DND-41 (cell line): ENCODE measurements at regions not wholly inside any gene's neighbourhood (a gene's known extent, or its start where the extent isn't known, plus 50 kb on each side); places are given as distances from the start of the nearest gene placed in this dataset.
A peak's percentile ranks its signal among the peaks of the same experiment; 100 is the strongest.

Experiments used
- ATAC-seq: fragments of 200-7000 bp; cut with Tn5 transposase; 3 replicates; pipeline ENCODE4 v1.9.1; 2021; ENCODE audit warnings: low read depth; ENCODE audit not compliant: insufficient read depth
- DNase-seq: peaks from one replicate; pipeline ENCODE4 v3.0.0-alpha.2; 2020
- H2AFZ ChIP-seq: 2 replicates; pipeline ENCODE4 v1.6.0; 2012; ENCODE audit warnings: low read depth, low read length
- H3K27ac ChIP-seq: 2 replicates; pipeline ENCODE4 v1.5.1; 2012; ENCODE audit warnings: low read length, inconsistent platforms
- H3K27me3 ChIP-seq: fragments of 200-600 bp; sonication (generic); 2 replicates; pipeline ENCODE4 v1.6.0; 2012; ENCODE audit warnings: low read length, mild to moderate bottlenecking, inconsistent platforms; ENCODE audit not compliant: insufficient read depth, poor library complexity
- H3K36me3 ChIP-seq: 2 replicates; pipeline ENCODE4 v1.5.1; 2012; ENCODE audit warnings: low read length, inconsistent platforms; ENCODE audit not compliant: insufficient read depth
- H3K4me1 ChIP-seq: 2 replicates; pipeline ENCODE4 v1.5.1; 2012; ENCODE audit warnings: mild to moderate bottlenecking, low read length; ENCODE audit not compliant: insufficient read depth
- H3K4me2 ChIP-seq: 2 replicates; pipeline ENCODE4 v1.6.0; 2012; ENCODE audit warnings: mild to moderate bottlenecking, moderate library complexity, low read length, inconsistent platforms; ENCODE audit not compliant: insufficient read depth
- H3K4me3 ChIP-seq, 2 experiments: fragments of 200-600 bp in 1 of 2; shearing (Covaris generic) in 1 of 2; 2 replicates each; pipeline ENCODE4 v1.5.1; 2012 to 2016; ENCODE audit warnings: inconsistent platforms in 2 of 2, low read length in 2 of 2, mild to moderate bottlenecking in 2 of 2, low read depth in 1 of 2, moderate library complexity in 1 of 2
- H3K79me2 ChIP-seq: 2 replicates; pipeline ENCODE4 v1.6.0; 2012; ENCODE audit warnings: low read length, inconsistent platforms; ENCODE audit not compliant: insufficient read depth
- H3K9ac ChIP-seq: 2 replicates; pipeline ENCODE4 v1.6.0; 2012; ENCODE audit warnings: low read depth, mild to moderate bottlenecking, inconsistent platforms, low read length, moderate library complexity
- H3K9me3 ChIP-seq: 2 replicates; pipeline ENCODE4 v1.5.1; 2012; ENCODE audit warnings: low read length, moderate library complexity, mild to moderate bottlenecking, inconsistent platforms; ENCODE audit not compliant: insufficient read depth, severe bottlenecking
- H4K20me1 ChIP-seq: 2 replicates; pipeline ENCODE4 v1.6.0; 2012; ENCODE audit warnings: low read length; ENCODE audit not compliant: insufficient read depth
- EZH2 ChIP-seq: IDR thresholded peaks from 3 replicates; pipeline ENCODE4 v1.6.1; 2012; ENCODE audit warnings: borderline replicate concordance, low read depth, mild to moderate bottlenecking, moderate library complexity, low read length, inconsistent platforms; ENCODE audit not compliant: severe bottlenecking
- TF ChIP-seq, protein P1 (sequence below): IDR thresholded peaks from 2 replicates; pipeline ENCODE4 v1.5.1; 2012; ENCODE audit warnings: borderline replicate concordance, low read length, moderate library complexity, mild to moderate bottlenecking; ENCODE audit not compliant: poor library complexity, severe bottlenecking; ENCODE audit errors: extremely low read depth

DNA sequence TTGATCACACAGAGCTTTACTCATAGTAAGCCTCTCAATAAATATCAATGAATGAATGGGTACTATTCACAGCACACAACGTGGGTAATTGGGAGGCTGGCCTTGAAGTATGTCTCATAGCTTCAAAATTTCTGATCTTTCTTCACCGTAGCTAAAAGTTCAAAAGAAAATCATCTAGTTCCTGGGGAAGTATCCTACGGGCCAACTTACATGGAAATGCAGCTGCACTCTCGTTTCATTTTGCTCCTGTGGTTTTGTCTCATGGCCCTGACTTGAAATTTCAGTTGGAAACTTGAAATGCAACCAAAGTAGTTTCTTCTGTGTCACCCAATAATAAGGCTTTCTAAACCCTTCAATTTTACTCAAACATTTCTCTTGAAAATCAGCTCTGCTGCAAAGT, 76.1 kb upstream of the CNIH3 start:
- H3K4me1 ChIP-seq = peaks cover 69% of the 10 kb centered on the region
- no peaks in the 10 kb centered on the region for H3K9me3 ChIP-seq
- no peaks in the 10 kb centered on the region for H4K20me1 ChIP-seq
- no peaks in the 10 kb centered on the region for H3K36me3 ChIP-seq
- H3K27me3 ChIP-seq = no peaks in the 10 kb centered on the region
- H3K4me2 ChIP-seq = peak overlapping the region; percentile 58
- TF ChIP-seq, protein P1, sequence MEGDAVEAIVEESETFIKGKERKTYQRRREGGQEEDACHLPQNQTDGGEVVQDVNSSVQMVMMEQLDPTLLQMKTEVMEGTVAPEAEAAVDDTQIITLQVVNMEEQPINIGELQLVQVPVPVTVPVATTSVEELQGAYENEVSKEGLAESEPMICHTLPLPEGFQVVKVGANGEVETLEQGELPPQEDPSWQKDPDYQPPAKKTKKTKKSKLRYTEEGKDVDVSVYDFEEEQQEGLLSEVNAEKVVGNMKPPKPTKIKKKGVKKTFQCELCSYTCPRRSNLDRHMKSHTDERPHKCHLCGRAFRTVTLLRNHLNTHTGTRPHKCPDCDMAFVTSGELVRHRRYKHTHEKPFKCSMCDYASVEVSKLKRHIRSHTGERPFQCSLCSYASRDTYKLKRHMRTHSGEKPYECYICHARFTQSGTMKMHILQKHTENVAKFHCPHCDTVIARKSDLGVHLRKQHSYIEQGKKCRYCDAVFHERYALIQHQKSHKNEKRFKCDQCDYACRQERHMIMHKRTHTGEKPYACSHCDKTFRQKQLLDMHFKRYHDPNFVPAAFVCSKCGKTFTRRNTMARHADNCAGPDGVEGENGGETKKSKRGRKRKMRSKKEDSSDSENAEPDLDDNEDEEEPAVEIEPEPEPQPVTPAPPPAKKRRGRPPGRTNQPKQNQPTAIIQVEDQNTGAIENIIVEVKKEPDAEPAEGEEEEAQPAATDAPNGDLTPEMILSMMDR = no peak
- no peak for TF ChIP-seq EZH2
- ATAC-seq (peak; percentile 70), DNase-seq (peak; percentile 73)
- peak overlapping the region; percentile 56 for H3K9ac ChIP-seq
- peak overlapping the region; percentile 96 for H3K27ac ChIP-seq
- peak overlapping the region; percentile 60 for H2AFZ ChIP-seq
- no peaks in the 10 kb centered on the region for H3K79me2 ChIP-seq
- peak overlapping the region in 1 of 2 experiments; percentile 29; a peak in 2 of 4 replicates for H3K4me3 ChIP-seq

DNA sequence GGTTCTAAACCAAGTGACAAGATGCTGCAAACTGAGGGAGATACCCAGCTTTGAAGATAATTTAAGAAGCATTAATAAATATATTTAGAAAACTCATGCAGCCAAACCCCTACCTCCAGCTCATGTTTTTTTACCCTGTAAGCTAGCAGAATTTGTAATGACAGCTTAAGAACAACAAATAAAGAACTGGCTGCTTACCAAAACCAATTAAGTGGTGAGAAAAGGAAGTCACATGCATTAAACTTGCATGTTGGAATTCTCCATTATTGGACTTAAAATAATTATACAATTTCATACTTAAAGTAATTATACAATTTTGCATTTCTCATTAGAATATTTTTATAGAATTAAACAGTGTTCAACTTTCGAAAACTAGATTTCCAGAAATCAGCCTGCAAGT, 75.6 kb upstream of the CNIH3 start:
- H3K36me3 ChIP-seq = no peaks in the 10 kb centered on the region
- no peaks in the 10 kb centered on the region for H3K27me3 ChIP-seq
- peaks cover 70% of the 10 kb centered on the region for H3K4me1 ChIP-seq
- H4K20me1 ChIP-seq = no peaks in the 10 kb centered on the region
- H3K27ac ChIP-seq = peak overlapping the region; percentile 96
- DNase-seq (no peak), ATAC-seq (no peak; the same call in 2 of the 3 replicates)
- peak overlapping the region; percentile 58 for H3K4me2 ChIP-seq
- H3K9me3 ChIP-seq = no peaks in the 10 kb centered on the region
- peak overlapping the region; percentile 56 for H3K9ac ChIP-seq
- H2AFZ ChIP-seq = peak overlapping the region; percentile 60
- H3K79me2 ChIP-seq = no peaks in the 10 kb centered on the region
- H3K4me3 ChIP-seq = peak overlapping the region in 1 of 2 experiments; percentile 29; a peak in 2 of 4 replicates
- TF ChIP-seq EZH2 = no peak
- TF ChIP-seq, protein P1 = no peak

DNA sequence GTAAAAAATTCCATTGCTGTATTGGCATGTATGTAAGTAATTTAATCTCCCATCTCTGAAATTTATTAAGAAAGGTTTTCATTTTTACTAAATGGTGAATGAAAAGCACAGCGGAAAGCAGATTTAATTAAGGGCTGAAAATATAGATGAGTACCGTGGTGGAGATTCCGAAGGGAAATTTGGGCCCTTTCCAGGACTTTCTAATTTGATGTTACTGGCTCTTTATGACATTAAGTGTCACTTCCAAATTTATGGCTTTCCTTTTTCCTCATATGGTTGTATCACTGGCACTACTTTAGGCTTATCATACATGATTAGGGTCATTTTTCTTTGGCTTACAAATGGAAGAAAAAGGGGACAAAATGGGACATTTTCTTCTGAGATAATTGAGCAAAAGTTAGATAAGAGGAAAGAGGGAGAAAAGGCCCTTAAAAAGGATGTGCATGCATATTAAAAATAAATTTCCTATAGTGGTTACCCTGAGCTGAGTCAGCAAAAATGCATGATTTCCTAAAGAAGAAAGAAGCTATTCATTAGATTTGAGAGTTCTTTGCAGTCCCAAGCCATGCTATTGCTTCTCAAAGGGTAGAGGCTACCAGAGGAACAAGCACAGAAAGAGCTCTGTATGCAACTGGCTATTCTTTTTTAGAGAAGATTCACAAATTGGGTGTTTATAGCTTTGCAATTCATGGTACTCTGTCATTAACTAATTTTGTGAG, 74.9 kb upstream of the CNIH3 start:
- Histone ChIP-seq H3K4me1 (peaks cover 70% of the 10 kb centered on the region), H2AFZ (0 out of 2 replicates have a peak overlapping the region, but pooled peaks have one; percentile 3), H3K27me3 (no peaks in the 10 kb centered on the region), H3K27ac (peak overlapping the region; percentile 96), H3K9me3 (no peaks in the 10 kb centered on the region), H3K36me3 (no peaks in the 10 kb centered on the region), H3K79me2 (no peaks in the 10 kb centered on the region), H3K4me3 (no peak overlapping the region), H3K9ac (peak overlapping the region; percentile 56), H4K20me1 (no peaks in the 10 kb centered on the region), H3K4me2 (peak overlapping the region; percentile 58)
- no peak for ATAC-seq
- DNase-seq = no peak
- TF ChIP-seq, protein P1 = no peak
- no peak for TF ChIP-seq EZH2
